ENCODE measurements at regions not wholly inside any gene's neighbourhood (a gene's known extent, or its start where the extent isn't known, plus 50 kb on each side); places are given as distances from the start of the nearest gene placed in this dataset.

GRCh38 chr1:84745857-84746256 lies 55.6 kb upstream of the SSX2IP start:
- Mint-ChIP-seq H3K4me1 (ENCODE audit: low read depth) (peaks cover 14% of the 10 kb centered on the region), H3K9me3 (peaks cover 5% of the 10 kb centered on the region), H3K27ac (no peak overlapping the region), H3K4me3 (ENCODE audit: low read depth) (no peak overlapping the region), H3K36me3 (ENCODE audit: low read depth) (no peaks in the 10 kb centered on the region), H3K27me3 (ENCODE audit: low read depth) (no peaks in the 10 kb centered on the region)
- intact Hi-C loops (cut with micrococcal nuclease) = no loop called here
- no peak for DNase-seq (ENCODE audit: low spot score)

DNA sequence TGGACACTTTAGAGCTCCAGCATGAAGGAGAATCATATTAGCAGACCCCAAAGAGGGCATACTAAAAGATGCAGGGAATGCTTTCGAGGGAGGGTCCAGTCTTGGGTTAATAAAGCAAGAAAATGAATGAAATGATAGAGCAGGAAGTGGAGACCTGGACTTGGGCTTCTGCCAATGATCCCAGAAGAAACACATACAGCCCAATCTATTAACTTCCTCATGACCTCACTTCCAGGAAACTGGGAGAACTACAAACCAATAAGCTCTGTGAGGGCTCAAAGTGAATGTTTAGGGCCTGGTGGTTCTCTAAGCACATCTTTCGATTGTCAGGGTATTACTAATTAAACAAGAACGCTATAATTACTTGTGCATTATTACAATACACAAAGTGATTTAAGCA lies 53.6 kb upstream of the SSX2IP start:
- Mint-ChIP-seq H3K27me3 (ENCODE audit: low read depth) (no peaks in the 10 kb centered on the region), H3K9me3 (peaks cover 5% of the 10 kb centered on the region), H3K4me1 (ENCODE audit: low read depth) (peaks cover 11% of the 10 kb centered on the region), H3K27ac (no peak overlapping the region), H3K4me3 (ENCODE audit: low read depth) (no peak overlapping the region), H3K36me3 (ENCODE audit: low read depth) (no peaks in the 10 kb centered on the region)
- DNase-seq (ENCODE audit: low spot score) = no peak
- intact Hi-C loops (cut with micrococcal nuclease) = loop anchor here (2.0 kb wide), 1 partner anchor 53 kb away; the partner anchor contains the start of gene SSX2IP

GRCh38 chr1:84742653-84743052 lies 52.4 kb upstream of the SSX2IP start:
- no peak overlapping the region for H3K27ac Mint-ChIP-seq
- DNase-seq (ENCODE audit: low spot score) = no peak
- H3K27me3 Mint-ChIP-seq (ENCODE audit: low read depth) = no peaks in the 10 kb centered on the region
- H3K36me3 Mint-ChIP-seq (ENCODE audit: low read depth) = no peaks in the 10 kb centered on the region
- peaks cover 11% of the 10 kb centered on the region for H3K4me1 Mint-ChIP-seq (ENCODE audit: low read depth)
- H3K9me3 Mint-ChIP-seq = peaks cover 5% of the 10 kb centered on the region
- H3K4me3 Mint-ChIP-seq (ENCODE audit: low read depth) = no peak overlapping the region
- intact Hi-C loops (cut with micrococcal nuclease) = loop anchor here (2.0 kb wide), 1 partner anchor 52 kb away; the partner anchor contains the start of gene SSX2IP

DNA sequence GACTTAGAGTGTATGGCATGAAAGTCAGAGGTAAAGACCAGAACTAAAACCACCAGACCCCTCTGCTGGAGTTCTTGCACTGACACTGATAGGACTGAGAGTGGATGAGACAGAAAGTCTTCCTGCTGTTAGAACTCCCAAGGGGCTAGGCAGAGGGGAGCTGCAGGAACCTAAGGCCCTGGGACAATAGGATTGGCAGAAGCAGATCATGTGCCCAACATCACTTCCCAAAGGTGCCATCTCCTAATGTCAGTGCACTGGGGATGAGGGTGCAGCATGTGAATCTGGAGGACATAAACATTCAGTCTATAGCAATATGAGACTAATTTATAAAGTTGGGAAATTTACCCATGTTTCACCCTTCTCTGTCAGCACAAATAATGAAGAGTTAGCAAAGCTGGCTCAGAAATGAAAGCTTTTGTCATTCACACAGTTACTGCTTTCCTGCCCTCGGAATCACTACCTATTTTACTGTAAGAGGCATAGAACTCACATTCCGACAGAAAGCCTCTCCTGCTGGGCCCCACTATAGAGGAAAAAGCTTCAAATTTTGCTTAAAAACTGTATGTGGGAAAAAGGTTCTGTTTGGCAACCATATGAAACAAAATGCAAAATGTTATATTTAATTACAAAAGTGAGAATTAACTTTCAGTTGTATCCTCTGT lies 49.9 kb upstream of the SSX2IP start:
- H3K27me3 Mint-ChIP-seq (ENCODE audit: low read depth) = peaks cover 8% of the 10 kb centered on the region
- DNase-seq (ENCODE audit: low spot score) = no peak
- intact Hi-C loops (cut with micrococcal nuclease) = no loop called here
- no peak overlapping the region for H3K27ac Mint-ChIP-seq
- H3K36me3 Mint-ChIP-seq (ENCODE audit: low read depth) = no peaks in the 10 kb centered on the region
- no peak overlapping the region for H3K4me3 Mint-ChIP-seq (ENCODE audit: low read depth)
- peaks cover 5% of the 10 kb centered on the region for H3K9me3 Mint-ChIP-seq
- peaks cover 11% of the 10 kb centered on the region for H3K4me1 Mint-ChIP-seq (ENCODE audit: low read depth)
